Type B pancreatic cell (in vitro differentiated cells): ENCODE measurements at regions not wholly inside any gene's neighbourhood (a gene's known extent, or its start where the extent isn't known, plus 50 kb on each side); places are given as distances from the start of the nearest gene placed in this dataset.

Source experiments
- DNase-seq: peaks from one replicate; pipeline ENCODE4 v3.0.0; 2021; ENCODE audit warnings: mixed read lengths; ENCODE audit not compliant: unreplicated experiment; ENCODE audit errors: extremely low spot score
- H3K27ac Mint-ChIP-seq: 2 replicates; pipeline ENCODE4 v1.8.0; 2021; ENCODE audit warnings: mild to moderate bottlenecking, mixed read lengths
- H3K27me3 Mint-ChIP-seq: 2 replicates; pipeline ENCODE4 v1.8.0; 2021; ENCODE audit warnings: mixed read lengths
- H3K36me3 Mint-ChIP-seq: 2 replicates; pipeline ENCODE4 v1.8.0; 2021; ENCODE audit warnings: mixed read lengths
- H3K4me1 Mint-ChIP-seq: one replicate; pipeline ENCODE4 v1.8.0; 2021; ENCODE audit warnings: mixed read lengths; ENCODE audit not compliant: unreplicated experiment
- H3K4me3 Mint-ChIP-seq: 2 replicates; pipeline ENCODE4 v1.8.0; 2021; ENCODE audit warnings: mild to moderate bottlenecking, mixed read lengths
- H3K9me3 Mint-ChIP-seq: 2 replicates; pipeline ENCODE4 v1.8.0; 2021; ENCODE audit warnings: mixed read lengths
- TF ChIP-seq, protein P1 (sequence below): fragments of 200-600 bp; sonication (generic); conservative IDR thresholded peaks from 2 replicates; pipeline ENCODE4 v1.5.0; 2021; ENCODE audit warnings: antibody characterized with exemption, mild to moderate bottlenecking

DNA sequence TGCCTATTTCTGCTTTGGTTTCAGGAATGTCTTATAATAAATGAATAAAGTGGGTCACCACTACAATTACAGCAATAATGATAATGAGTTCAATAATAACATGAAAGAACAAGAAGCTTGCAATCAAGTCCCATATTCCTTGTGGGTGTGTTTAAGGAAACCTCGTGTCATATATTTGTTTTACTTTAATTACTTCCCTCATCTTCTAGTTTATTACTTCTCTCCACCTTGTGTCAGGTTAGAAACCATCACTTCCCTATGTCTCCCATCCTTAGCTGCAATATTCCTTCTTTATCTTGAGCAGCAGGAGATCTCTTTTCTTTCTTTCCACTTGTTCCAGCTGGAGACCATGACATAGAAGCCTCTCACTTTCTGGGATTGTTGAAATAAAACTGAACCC is 384.0 kb upstream of the TMEM132C start:
- Mint-ChIP-seq H3K4me1 (no peaks in the 10 kb centered on the region), H3K27me3 (peaks cover 2% of the 10 kb centered on the region), H3K36me3 (no peaks in the 10 kb centered on the region), H3K4me3 (no peak overlapping the region), H3K27ac (no peak overlapping the region), H3K9me3 (peaks cover 7% of the 10 kb centered on the region)
- no peak for DNase-seq
- TF ChIP-seq, protein P1, sequence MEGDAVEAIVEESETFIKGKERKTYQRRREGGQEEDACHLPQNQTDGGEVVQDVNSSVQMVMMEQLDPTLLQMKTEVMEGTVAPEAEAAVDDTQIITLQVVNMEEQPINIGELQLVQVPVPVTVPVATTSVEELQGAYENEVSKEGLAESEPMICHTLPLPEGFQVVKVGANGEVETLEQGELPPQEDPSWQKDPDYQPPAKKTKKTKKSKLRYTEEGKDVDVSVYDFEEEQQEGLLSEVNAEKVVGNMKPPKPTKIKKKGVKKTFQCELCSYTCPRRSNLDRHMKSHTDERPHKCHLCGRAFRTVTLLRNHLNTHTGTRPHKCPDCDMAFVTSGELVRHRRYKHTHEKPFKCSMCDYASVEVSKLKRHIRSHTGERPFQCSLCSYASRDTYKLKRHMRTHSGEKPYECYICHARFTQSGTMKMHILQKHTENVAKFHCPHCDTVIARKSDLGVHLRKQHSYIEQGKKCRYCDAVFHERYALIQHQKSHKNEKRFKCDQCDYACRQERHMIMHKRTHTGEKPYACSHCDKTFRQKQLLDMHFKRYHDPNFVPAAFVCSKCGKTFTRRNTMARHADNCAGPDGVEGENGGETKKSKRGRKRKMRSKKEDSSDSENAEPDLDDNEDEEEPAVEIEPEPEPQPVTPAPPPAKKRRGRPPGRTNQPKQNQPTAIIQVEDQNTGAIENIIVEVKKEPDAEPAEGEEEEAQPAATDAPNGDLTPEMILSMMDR: no peak

DNA sequence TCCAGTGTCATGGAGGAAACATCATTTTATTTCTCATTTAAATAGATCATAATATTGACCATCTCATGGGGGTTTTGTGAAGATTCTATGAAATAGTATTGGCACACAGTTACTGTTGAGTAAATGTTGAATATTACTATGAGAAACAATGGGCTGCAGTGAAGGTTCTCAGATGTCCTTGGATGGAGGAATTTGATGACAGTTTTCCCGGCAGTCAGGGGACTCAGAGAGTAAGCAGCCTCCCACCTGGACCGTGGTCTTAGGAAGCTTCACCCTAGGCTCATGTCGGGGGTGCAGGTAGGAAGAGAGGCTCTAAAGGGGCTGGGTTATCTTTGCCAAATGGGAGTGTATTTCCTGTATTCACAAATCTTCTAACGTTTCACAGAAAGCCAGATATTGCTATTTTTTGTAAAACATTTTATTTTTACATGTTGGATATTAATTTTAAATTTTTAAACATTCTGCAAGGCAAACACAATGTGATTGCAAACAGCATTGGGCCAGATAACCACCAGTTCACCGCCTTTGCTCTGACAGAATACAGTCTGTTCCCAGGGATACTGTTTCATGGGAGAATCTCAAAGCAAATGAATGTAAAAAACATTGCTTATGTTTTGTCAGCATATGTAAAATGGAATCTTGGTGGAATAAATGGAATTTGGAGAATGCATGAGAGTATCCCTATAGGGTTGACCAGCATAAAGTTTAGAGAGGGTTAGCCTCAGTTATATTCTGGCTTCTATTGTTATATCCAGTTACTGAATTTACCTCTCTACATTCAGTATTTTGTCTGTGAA is 380.8 kb upstream of the TMEM132C start:
- Mint-ChIP-seq H3K4me3 (no peak overlapping the region), H3K27me3 (peaks cover 2% of the 10 kb centered on the region), H3K27ac (no peak overlapping the region), H3K36me3 (no peaks in the 10 kb centered on the region), H3K9me3 (no peaks in the 10 kb centered on the region), H3K4me1 (no peaks in the 10 kb centered on the region)
- DNase-seq: no peak
- TF ChIP-seq, protein P1: no peak

DNA sequence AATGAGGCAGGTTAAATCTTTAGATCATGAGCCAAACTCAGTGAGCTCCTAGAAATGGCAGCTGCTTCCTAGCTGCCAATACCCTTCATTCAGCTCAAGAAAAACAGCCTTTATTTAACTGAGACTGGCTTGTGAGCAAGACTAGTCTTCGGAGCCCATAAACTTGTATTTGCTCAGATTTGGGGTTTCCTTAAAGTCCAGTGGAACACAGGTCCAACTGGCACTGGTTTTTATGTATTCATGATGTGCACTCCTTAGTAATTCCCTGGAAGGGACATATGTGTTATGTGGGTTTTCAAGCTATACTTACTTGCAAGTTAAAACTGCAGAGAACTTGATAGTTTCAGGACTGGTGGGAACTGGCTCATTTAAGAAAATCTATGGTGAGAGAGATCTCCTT is 380.1 kb upstream of the TMEM132C start:
- TF ChIP-seq, protein P1: no peak
- H3K36me3 Mint-ChIP-seq: no peaks in the 10 kb centered on the region
- peaks cover 2% of the 10 kb centered on the region for H3K27me3 Mint-ChIP-seq
- H3K4me1 Mint-ChIP-seq: no peaks in the 10 kb centered on the region
- H3K27ac Mint-ChIP-seq: no peak overlapping the region
- DNase-seq: no peak
- H3K9me3 Mint-ChIP-seq: no peaks in the 10 kb centered on the region
- no peak overlapping the region for H3K4me3 Mint-ChIP-seq

GRCh38 chr12:127888943-127889719 is 377.8 kb upstream of the TMEM132C start:
- H3K27ac Mint-ChIP-seq: no peak overlapping the region
- TF ChIP-seq, protein P1: no peak

DNA sequence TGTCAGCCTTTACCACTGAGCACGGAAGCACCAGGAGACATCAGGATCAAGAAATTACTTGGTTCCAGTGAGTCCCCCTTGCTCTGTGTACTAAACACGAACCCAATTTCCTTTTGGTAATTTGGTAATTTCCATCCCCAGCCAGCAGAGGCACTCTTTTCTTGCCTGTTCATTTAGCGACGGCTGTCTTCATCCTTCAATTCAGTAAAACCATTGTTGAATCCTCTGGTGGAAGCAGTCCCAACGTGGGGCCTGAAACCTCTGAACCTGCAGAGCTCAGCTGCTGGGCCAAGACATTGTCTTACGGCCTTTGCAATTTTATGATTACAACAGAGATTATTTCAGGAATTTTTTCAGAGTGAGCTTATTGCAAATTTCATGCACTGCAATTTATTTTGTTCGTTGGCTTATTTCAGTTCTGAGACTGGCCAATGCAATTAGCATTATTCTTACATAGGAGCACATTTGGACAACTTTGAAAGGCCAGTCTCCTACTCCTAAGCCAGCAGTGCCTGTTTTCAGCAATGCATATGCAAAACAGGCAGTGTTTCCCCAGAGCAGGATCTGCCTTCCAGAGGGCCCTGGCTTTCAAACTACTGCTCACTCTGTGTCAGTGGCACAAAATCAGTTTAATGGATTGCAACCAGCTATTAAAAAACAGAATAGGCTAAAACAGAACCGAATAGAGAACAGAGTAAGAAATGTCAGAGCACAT is 372.9 kb upstream of the TMEM132C start:
- Mint-ChIP-seq H3K9me3 (no peaks in the 10 kb centered on the region), H3K27me3 (no peaks in the 10 kb centered on the region), H3K4me1 (no peaks in the 10 kb centered on the region), H3K27ac (no peak overlapping the region), H3K36me3 (no peaks in the 10 kb centered on the region), H3K4me3 (no peak overlapping the region)
- TF ChIP-seq, protein P1: peak; percentile 69
- DNase-seq: no peak

More at GRCh38 chr12:127888943-127889719, 377.8 kb upstream of the TMEM132C start:
- Mint-ChIP-seq H3K4me3 (no peak overlapping the region), H3K36me3 (no peaks in the 10 kb centered on the region), H3K27me3 (peaks cover 2% of the 10 kb centered on the region), H3K4me1 (no peaks in the 10 kb centered on the region), H3K9me3 (no peaks in the 10 kb centered on the region)
- DNase-seq: no peak
